GM12878 (cell line): ENCODE measurements at regions not wholly inside any gene's neighbourhood (a gene's known extent, or its start where the extent isn't known, plus 50 kb on each side); places are given as distances from the start of the nearest gene placed in this dataset.

ENCODE experiments used
- ATAC-seq: fragments of 200-7000 bp; cut with Tn5 transposase; 3 replicates; pipeline ENCODE4 v1.9.1; 2020; ENCODE audit warnings: mild to moderate bottlenecking, moderate library complexity
- BruUV-seq: library from RNA; stranded (reverse); fragments of 400-500 nt; replicated peaks from 2 replicates; lab custom pipeline; 2021; lab: Mats Ljungman, UMichigan
- CTCF ChIA-PET: fragments of 300-600 bp; sonication (Branson Sonifier 250); formaldehyde crosslinking; extraction: SDS; loops from one replicate; lab custom pipeline; 2021; ENCODE audit warnings: inconsistent platforms; lab: Yijun Ruan, JAX
- POLR2A ChIA-PET: fragments of 350-600 bp; formaldehyde crosslinking; extraction: SDS; loops from one replicate; lab custom pipeline; 2021; ENCODE audit warnings: inconsistent platforms; lab: Charles Lee
- RAD21 ChIA-PET: fragments of 300-600 bp; sonication (Branson Sonifier 250); formaldehyde crosslinking; loops from one replicate; lab custom pipeline; 2023; ENCODE audit warnings: antibody characterized with exemption; ENCODE audit not compliant: unreplicated experiment; lab: Charles Lee
- SMC1A ChIA-PET: fragments of 300-600 bp; sonication (Branson Sonifier 250); formaldehyde crosslinking; loops from one replicate; lab custom pipeline; 2023; ENCODE audit not compliant: unreplicated experiment, uncharacterized antibody; lab: Charles Lee
- DNase-seq: peaks from one replicate; pipeline ENCODE4 v3.0.0-alpha.2; 2011; ENCODE audit warnings: low read depth, low spot score
- FAIRE-seq: peaks from 3 replicates; lab custom pipeline; 2011; peaks lifted over from hg19 to GRCh38; lab: Jason Lieb, UNC
- H2AFZ ChIP-seq: 2 replicates; pipeline ENCODE4 v1.6.0; 2011; ENCODE audit warnings: low read depth, low read length, control low read depth; ENCODE audit not compliant: control insufficient read depth
- H3K27ac ChIP-seq: 2 replicates; pipeline ENCODE4 v1.5.1; 2011; ENCODE audit warnings: control low read depth; ENCODE audit not compliant: control insufficient read depth, insufficient read depth
- H3K27me3 ChIP-seq, 2 experiments: replicated peaks in 1 of 2; 2 replicates each; pipeline versions ENCODE4 v1.6.0 to v1.6.1; 2011; ENCODE audit warnings: low read length in 1 of 2; ENCODE audit not compliant: control insufficient read depth in 2 of 2, insufficient read depth in 2 of 2
- H3K36me3 ChIP-seq, 2 experiments: 2 replicates each; pipeline ENCODE4 v1.5.1; 2011; ENCODE audit warnings: low read length in 1 of 2; ENCODE audit not compliant: control insufficient read depth in 2 of 2, insufficient read depth in 2 of 2
- H3K4me1 ChIP-seq: 2 replicates; pipeline ENCODE4 v1.6.1; 2011; ENCODE audit warnings: mild to moderate bottlenecking, low read length, moderate library complexity, mixed read lengths; ENCODE audit not compliant: control insufficient read depth, insufficient read depth
- H3K4me2 ChIP-seq: 2 replicates; pipeline ENCODE4 v1.6.0; 2011; ENCODE audit warnings: control low read depth; ENCODE audit not compliant: control insufficient read depth, insufficient read depth
- H3K4me3 ChIP-seq: fragments of 200-600 bp; sonication (generic); 2 replicates; pipeline ENCODE4 v1.5.1; 2016
- H3K79me2 ChIP-seq: 2 replicates; pipeline ENCODE4 v1.6.0; 2011; ENCODE audit warnings: low read length; ENCODE audit not compliant: control insufficient read depth, insufficient read depth
- H3K9ac ChIP-seq: 2 replicates; pipeline ENCODE4 v1.8.0; 2011; ENCODE audit warnings: low read length, control low read depth, mixed read lengths; ENCODE audit not compliant: control insufficient read depth, insufficient read depth
- H3K9me3 ChIP-seq: replicated peaks from 3 replicates; pipeline ENCODE4 v1.5.1; 2011; ENCODE audit warnings: mild to moderate bottlenecking, low read length; ENCODE audit not compliant: control insufficient read depth, insufficient read depth
- H4K20me1 ChIP-seq: 2 replicates; pipeline ENCODE4 v1.6.0; 2011; ENCODE audit not compliant: control insufficient read depth, insufficient read depth
- FOS ChIP-seq: IDR thresholded peaks from 3 replicates; pipeline ENCODE4 v1.6.1; 2011; ENCODE audit warnings: borderline replicate concordance; ENCODE audit not compliant: insufficient read length; ENCODE audit errors: extremely low read depth
- HDAC6 ChIP-seq: fragments of 200-600 bp; sonication (generic); IDR thresholded peaks from one replicate; pipeline ENCODE4 v1.8.0; 2017; ENCODE audit warnings: antibody characterized with exemption; ENCODE audit not compliant: unreplicated experiment
- SIX5 ChIP-seq: IDR thresholded peaks from 2 replicates; pipeline ENCODE4 v1.6.1; 2011; ENCODE audit warnings: mild to moderate bottlenecking, low read depth, low read length, moderate library complexity; ENCODE audit not compliant: severe bottlenecking
- SKIL ChIP-seq: fragments of 450-650 bp; IDR thresholded peaks from 2 replicates; pipeline ENCODE4 v1.6.1; 2017; ENCODE audit warnings: mild to moderate bottlenecking, low read depth, inconsistent platforms; ENCODE audit not compliant: poor library complexity, severe bottlenecking
- SP1 ChIP-seq: IDR thresholded peaks from one replicate; pipeline ENCODE4 v1.6.1; 2011; ENCODE audit warnings: low read depth, low read length
- YBX1 ChIP-seq: fragments of 450-650 bp; IDR thresholded peaks from 2 replicates; pipeline ENCODE4 v1.6.1; 2016; ENCODE audit warnings: antibody characterized with exemption
- ZNF622 ChIP-seq: fragments of 450-650 bp; IDR thresholded peaks from 2 replicates; pipeline ENCODE4 v1.6.1; 2017; ENCODE audit warnings: mild to moderate bottlenecking, inconsistent platforms
- WGBS: methylation state at CpG from one replicate; pipeline ENCODE4 v1.1.6; 2016; ENCODE audit warnings: low lambda C conversion rate; ENCODE audit not compliant: insufficient replicate concordance, insufficient coverage; ENCODE audit errors: missing lambda C conversion rate; 5-methylcytosine and 5-hydroxymethylcytosine counted together
- in situ Hi-C: fragments of 300-500 bp; cut with MboI; formaldehyde crosslinking; loops from 9 replicates; pipeline ENCODE4 v1.14.3; 2018; ENCODE audit warnings: mixed read lengths
- intact Hi-C: fragments of 100-400 bp; cut with micrococcal nuclease; formaldehyde crosslinking; loops from one replicate; pipeline ENCODE4 v1.14.2; 2022; ENCODE audit not compliant: unreplicated experiment
- TF ChIP-seq, protein P1 (sequence below): fragments of 450-650 bp; conservative IDR thresholded peaks from 2 replicates; pipeline ENCODE4 v1.6.1; 2017; ENCODE audit warnings: mild to moderate bottlenecking, moderate library complexity
- TF ChIP-seq, protein P2 (sequence below): IDR thresholded peaks from 2 replicates; pipeline ENCODE4 v1.6.1; 2012; ENCODE audit warnings: improper control_type of control experiment, low read depth, low read length; ENCODE audit not compliant: insufficient replicate concordance
- TF ChIP-seq, protein P3 (sequence below): IDR thresholded peaks from 2 replicates; pipeline ENCODE4 v1.6.1; 2011; ENCODE audit warnings: mild to moderate bottlenecking, low read depth, low read length, moderate library complexity; ENCODE audit not compliant: insufficient replicate concordance
- TF ChIP-seq, protein P4 (sequence below): IDR thresholded peaks from 2 replicates; pipeline ENCODE4 v1.6.1; 2011; ENCODE audit warnings: low read depth, low read length, improper control_type of control experiment, borderline replicate concordance
- TF ChIP-seq, protein P5 (sequence below): fragments of 450-650 bp; IDR thresholded peaks from 2 replicates; pipeline ENCODE4 v1.6.1; 2016; ENCODE audit warnings: mild to moderate bottlenecking

DNA sequence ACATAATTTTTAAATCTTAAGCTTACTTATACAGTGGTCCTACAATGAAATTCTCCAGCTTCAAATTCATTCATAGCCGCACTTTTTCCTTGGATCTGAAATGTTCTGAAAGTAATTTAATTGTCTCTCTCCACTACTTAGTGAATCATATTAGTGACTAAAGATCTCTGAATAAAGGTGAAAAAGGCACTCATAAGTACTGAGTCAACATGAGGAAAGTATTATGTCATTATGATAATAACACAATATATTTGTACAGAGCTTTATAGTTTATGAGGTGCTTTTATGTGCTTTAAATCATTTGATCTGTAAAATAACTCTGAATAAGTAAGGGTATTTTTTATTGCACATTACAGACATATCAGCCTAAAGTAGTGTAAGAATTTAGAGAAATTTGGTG, 628.2 kb upstream of the SLITRK5 start:
- ChIA-PET POLR2A (no interaction called here), RAD21 (no interaction called here), SMC1A (no interaction called here), CTCF (no interaction called here)
- no peak overlapping the region for H2AFZ ChIP-seq
- H3K9ac ChIP-seq, result no peak overlapping the region
- FAIRE-seq, result no peak
- H3K4me2 ChIP-seq, result no peak overlapping the region
- H3K9me3 ChIP-seq, result no peaks in the 10 kb centered on the region
- in situ Hi-C loops (no loop called here), intact Hi-C loops (no loop called here)
- no peak overlapping the region for H3K4me3 ChIP-seq
- H3K27ac ChIP-seq, result no peak overlapping the region
- BruUV-seq, result no TSS peak
- no peaks in the 10 kb centered on the region for H3K27me3 ChIP-seq
- no peaks in the 10 kb centered on the region for H3K79me2 ChIP-seq
- 91% methylated on average over 1 of the region's 1 CpG for WGBS
- no peaks in the 10 kb centered on the region for H4K20me1 ChIP-seq
- no peaks in the 10 kb centered on the region for H3K4me1 ChIP-seq
- no peak for DNase-seq
- no peak for ATAC-seq
- no peaks in the 10 kb centered on the region for H3K36me3 ChIP-seq
- TF ChIP-seq, protein P1, sequence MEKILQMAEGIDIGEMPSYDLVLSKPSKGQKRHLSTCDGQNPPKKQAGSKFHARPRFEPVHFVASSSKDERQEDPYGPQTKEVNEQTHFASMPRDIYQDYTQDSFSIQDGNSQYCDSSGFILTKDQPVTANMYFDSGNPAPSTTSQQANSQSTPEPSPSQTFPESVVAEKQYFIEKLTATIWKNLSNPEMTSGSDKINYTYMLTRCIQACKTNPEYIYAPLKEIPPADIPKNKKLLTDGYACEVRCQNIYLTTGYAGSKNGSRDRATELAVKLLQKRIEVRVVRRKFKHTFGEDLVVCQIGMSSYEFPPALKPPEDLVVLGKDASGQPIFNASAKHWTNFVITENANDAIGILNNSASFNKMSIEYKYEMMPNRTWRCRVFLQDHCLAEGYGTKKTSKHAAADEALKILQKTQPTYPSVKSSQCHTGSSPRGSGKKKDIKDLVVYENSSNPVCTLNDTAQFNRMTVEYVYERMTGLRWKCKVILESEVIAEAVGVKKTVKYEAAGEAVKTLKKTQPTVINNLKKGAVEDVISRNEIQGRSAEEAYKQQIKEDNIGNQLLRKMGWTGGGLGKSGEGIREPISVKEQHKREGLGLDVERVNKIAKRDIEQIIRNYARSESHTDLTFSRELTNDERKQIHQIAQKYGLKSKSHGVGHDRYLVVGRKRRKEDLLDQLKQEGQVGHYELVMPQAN, result no peak
- TF ChIP-seq YBX1 (no peak), SKIL (no peak), FOS (no peak), SP1 (no peak), SIX5 (no peak), ZNF622 (no peak), HDAC6 (no peak)
- TF ChIP-seq, protein P2, sequence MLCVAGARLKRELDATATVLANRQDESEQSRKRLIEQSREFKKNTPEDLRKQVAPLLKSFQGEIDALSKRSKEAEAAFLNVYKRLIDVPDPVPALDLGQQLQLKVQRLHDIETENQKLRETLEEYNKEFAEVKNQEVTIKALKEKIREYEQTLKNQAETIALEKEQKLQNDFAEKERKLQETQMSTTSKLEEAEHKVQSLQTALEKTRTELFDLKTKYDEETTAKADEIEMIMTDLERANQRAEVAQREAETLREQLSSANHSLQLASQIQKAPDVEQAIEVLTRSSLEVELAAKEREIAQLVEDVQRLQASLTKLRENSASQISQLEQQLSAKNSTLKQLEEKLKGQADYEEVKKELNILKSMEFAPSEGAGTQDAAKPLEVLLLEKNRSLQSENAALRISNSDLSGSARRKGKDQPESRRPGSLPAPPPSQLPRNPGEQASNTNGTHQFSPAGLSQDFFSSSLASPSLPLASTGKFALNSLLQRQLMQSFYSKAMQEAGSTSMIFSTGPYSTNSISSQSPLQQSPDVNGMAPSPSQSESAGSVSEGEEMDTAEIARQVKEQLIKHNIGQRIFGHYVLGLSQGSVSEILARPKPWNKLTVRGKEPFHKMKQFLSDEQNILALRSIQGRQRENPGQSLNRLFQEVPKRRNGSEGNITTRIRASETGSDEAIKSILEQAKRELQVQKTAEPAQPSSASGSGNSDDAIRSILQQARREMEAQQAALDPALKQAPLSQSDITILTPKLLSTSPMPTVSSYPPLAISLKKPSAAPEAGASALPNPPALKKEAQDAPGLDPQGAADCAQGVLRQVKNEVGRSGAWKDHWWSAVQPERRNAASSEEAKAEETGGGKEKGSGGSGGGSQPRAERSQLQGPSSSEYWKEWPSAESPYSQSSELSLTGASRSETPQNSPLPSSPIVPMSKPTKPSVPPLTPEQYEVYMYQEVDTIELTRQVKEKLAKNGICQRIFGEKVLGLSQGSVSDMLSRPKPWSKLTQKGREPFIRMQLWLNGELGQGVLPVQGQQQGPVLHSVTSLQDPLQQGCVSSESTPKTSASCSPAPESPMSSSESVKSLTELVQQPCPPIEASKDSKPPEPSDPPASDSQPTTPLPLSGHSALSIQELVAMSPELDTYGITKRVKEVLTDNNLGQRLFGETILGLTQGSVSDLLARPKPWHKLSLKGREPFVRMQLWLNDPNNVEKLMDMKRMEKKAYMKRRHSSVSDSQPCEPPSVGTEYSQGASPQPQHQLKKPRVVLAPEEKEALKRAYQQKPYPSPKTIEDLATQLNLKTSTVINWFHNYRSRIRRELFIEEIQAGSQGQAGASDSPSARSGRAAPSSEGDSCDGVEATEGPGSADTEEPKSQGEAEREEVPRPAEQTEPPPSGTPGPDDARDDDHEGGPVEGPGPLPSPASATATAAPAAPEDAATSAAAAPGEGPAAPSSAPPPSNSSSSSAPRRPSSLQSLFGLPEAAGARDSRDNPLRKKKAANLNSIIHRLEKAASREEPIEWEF, result no peak
- TF ChIP-seq, protein P3, sequence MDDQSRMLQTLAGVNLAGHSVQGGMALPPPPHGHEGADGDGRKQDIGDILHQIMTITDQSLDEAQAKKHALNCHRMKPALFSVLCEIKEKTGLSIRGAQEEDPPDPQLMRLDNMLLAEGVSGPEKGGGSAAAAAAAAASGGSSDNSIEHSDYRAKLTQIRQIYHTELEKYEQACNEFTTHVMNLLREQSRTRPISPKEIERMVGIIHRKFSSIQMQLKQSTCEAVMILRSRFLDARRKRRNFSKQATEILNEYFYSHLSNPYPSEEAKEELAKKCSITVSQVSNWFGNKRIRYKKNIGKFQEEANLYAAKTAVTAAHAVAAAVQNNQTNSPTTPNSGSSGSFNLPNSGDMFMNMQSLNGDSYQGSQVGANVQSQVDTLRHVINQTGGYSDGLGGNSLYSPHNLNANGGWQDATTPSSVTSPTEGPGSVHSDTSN, result no peak
- TF ChIP-seq, protein P4, sequence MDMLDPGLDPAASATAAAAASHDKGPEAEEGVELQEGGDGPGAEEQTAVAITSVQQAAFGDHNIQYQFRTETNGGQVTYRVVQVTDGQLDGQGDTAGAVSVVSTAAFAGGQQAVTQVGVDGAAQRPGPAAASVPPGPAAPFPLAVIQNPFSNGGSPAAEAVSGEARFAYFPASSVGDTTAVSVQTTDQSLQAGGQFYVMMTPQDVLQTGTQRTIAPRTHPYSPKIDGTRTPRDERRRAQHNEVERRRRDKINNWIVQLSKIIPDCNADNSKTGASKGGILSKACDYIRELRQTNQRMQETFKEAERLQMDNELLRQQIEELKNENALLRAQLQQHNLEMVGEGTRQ, result no peak
- TF ChIP-seq, protein P5, sequence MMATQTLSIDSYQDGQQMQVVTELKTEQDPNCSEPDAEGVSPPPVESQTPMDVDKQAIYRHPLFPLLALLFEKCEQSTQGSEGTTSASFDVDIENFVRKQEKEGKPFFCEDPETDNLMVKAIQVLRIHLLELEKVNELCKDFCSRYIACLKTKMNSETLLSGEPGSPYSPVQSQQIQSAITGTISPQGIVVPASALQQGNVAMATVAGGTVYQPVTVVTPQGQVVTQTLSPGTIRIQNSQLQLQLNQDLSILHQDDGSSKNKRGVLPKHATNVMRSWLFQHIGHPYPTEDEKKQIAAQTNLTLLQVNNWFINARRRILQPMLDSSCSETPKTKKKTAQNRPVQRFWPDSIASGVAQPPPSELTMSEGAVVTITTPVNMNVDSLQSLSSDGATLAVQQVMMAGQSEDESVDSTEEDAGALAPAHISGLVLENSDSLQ, result no peak
